Hepatocyte (in vitro differentiated cells): ENCODE measurements at regions not wholly inside any gene's neighbourhood (a gene's known extent, or its start where the extent isn't known, plus 50 kb on each side); places are given as distances from the start of the nearest gene placed in this dataset.

Source experiments
- DNase-seq: peaks from one replicate; pipeline ENCODE4 v3.0.0-alpha.2; 2016; ENCODE audit warnings: low spot score
- H2AFZ ChIP-seq: fragments of 200-600 bp; sonication (generic); 2 replicates; pipeline ENCODE4 v1.6.0; 2016; ENCODE audit warnings: antibody characterized with exemption, mild to moderate bottlenecking
- H3K27ac ChIP-seq: fragments of 200-600 bp; sonication (generic); 2 replicates; pipeline ENCODE4 v1.5.1; 2016; ENCODE audit warnings: mild to moderate bottlenecking
- H3K27me3 ChIP-seq: fragments of 200-600 bp; sonication (generic); 2 replicates; pipeline ENCODE4 v1.6.1; 2016
- H3K36me3 ChIP-seq: fragments of 200-600 bp; sonication (generic); replicated peaks from 2 replicates; pipeline ENCODE4 v1.5.1; 2016; ENCODE audit warnings: low read depth; ENCODE audit not compliant: insufficient read depth
- H3K4me1 ChIP-seq: fragments of 200-600 bp; sonication (generic); 2 replicates; pipeline ENCODE4 v1.5.1; 2016; ENCODE audit warnings: mild to moderate bottlenecking, moderate library complexity; ENCODE audit not compliant: insufficient read depth
- H3K4me2 ChIP-seq: fragments of 200-600 bp; sonication (generic); 2 replicates; pipeline ENCODE4 v1.6.0; 2016
- H3K4me3 ChIP-seq: fragments of 200-600 bp; sonication (generic); 2 replicates; pipeline ENCODE4 v1.5.1; 2016; ENCODE audit warnings: mild to moderate bottlenecking
- H3K79me2 ChIP-seq: fragments of 200-600 bp; sonication (generic); 2 replicates; pipeline ENCODE4 v1.6.0; 2017; ENCODE audit warnings: mild to moderate bottlenecking
- H3K9me2 ChIP-seq: fragments of 200-600 bp; sonication (generic); replicated peaks from 2 replicates; pipeline ENCODE4 v1.6.0; 2017; ENCODE audit warnings: mild to moderate bottlenecking; ENCODE audit not compliant: insufficient read depth
- H3K9me3 ChIP-seq: fragments of 200-600 bp; sonication (generic); 2 replicates; pipeline ENCODE4 v1.5.1; 2016; ENCODE audit warnings: low read depth, mild to moderate bottlenecking
- H4K20me1 ChIP-seq: fragments of 200-600 bp; sonication (generic); 2 replicates; pipeline ENCODE4 v1.6.0; 2016; ENCODE audit warnings: mild to moderate bottlenecking; ENCODE audit not compliant: insufficient read depth, poor library complexity, severe bottlenecking
- EZH2 ChIP-seq: fragments of 200-600 bp; sonication (generic); IDR thresholded peaks from 2 replicates; pipeline ENCODE4 v1.6.1; 2016; ENCODE audit warnings: antibody characterized with exemption, mild to moderate bottlenecking, borderline replicate concordance
- EZH2phosphoT487 ChIP-seq: fragments of 200-600 bp; sonication (generic); IDR thresholded peaks from one replicate; pipeline ENCODE4 v1.6.1; 2018; ENCODE audit warnings: antibody characterized with exemption, mild to moderate bottlenecking, low read depth, moderate library complexity; ENCODE audit not compliant: unreplicated experiment, severe bottlenecking
- WGBS: methylation state at CpG from one replicate; pipeline ENCODE4 v1.1.6; 2016; ENCODE audit warnings: low lambda C conversion rate; ENCODE audit errors: missing lambda C conversion rate; 5-methylcytosine and 5-hydroxymethylcytosine counted together
- TF ChIP-seq, protein P1 (sequence below): fragments of 200-600 bp; sonication (generic); IDR thresholded peaks from 2 replicates; pipeline ENCODE4 v1.5.1; 2016; ENCODE audit warnings: antibody characterized with exemption, mild to moderate bottlenecking; ENCODE audit not compliant: poor library complexity

DNA sequence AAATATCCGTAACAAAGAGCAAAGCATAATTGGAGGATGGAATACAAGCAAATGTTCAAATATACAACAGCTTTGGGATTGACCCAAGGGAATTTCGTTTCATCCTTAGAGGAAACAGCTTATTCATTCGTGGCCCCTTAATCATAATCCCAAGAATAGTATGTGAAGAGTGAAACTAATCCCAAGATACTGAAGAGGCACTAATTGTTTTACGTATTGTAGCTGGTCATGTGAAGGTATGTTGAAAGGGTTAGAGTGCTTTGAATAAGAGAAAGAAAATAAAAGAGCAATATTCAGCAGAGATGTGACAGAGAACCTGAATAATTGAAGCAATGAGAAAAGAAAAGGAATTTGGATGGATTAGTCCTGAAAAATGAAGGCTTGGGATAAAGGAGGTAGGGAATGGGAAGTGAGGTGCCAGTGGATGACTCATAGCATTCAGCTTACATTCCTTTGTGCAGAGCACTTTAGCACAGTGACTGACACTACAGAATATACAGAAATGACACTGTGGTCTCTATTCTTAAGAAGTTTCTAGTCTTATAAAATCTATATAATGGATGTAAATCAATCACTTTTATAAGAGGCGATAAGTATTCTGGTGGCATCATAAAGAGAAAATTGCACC lies 221.9 kb downstream of the TLR4 start:
- WGBS, result 66% methylated on average over 5 of the region's 5 CpGs
- H4K20me1 ChIP-seq, result no peaks in the 10 kb centered on the region
- H3K27me3 ChIP-seq, result no peaks in the 10 kb centered on the region
- H3K4me3 ChIP-seq, result no peak overlapping the region
- TF ChIP-seq, protein P1, sequence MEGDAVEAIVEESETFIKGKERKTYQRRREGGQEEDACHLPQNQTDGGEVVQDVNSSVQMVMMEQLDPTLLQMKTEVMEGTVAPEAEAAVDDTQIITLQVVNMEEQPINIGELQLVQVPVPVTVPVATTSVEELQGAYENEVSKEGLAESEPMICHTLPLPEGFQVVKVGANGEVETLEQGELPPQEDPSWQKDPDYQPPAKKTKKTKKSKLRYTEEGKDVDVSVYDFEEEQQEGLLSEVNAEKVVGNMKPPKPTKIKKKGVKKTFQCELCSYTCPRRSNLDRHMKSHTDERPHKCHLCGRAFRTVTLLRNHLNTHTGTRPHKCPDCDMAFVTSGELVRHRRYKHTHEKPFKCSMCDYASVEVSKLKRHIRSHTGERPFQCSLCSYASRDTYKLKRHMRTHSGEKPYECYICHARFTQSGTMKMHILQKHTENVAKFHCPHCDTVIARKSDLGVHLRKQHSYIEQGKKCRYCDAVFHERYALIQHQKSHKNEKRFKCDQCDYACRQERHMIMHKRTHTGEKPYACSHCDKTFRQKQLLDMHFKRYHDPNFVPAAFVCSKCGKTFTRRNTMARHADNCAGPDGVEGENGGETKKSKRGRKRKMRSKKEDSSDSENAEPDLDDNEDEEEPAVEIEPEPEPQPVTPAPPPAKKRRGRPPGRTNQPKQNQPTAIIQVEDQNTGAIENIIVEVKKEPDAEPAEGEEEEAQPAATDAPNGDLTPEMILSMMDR, result no peak
- no peak for TF ChIP-seq EZH2phosphoT487
- TF ChIP-seq EZH2, result no peak
- H3K9me3 ChIP-seq, result no peaks in the 10 kb centered on the region
- no peak for DNase-seq
- no peaks in the 10 kb centered on the region for H3K9me2 ChIP-seq
- no peak overlapping the region for H3K27ac ChIP-seq
- no peaks in the 10 kb centered on the region for H3K36me3 ChIP-seq
- H3K4me2 ChIP-seq, result no peak overlapping the region
- no peak overlapping the region for H2AFZ ChIP-seq
- no peaks in the 10 kb centered on the region for H3K79me2 ChIP-seq
- no peaks in the 10 kb centered on the region for H3K4me1 ChIP-seq

- Histone ChIP-seq H3K36me3 (no peaks in the 10 kb centered on the region), H3K79me2 (no peaks in the 10 kb centered on the region), H3K4me3 (no peak overlapping the region), H3K9me2 (no peaks in the 10 kb centered on the region), H4K20me1 (no peaks in the 10 kb centered on the region), H3K4me1 (no peaks in the 10 kb centered on the region), H3K9me3 (no peaks in the 10 kb centered on the region), H2AFZ (no peak overlapping the region), H3K4me2 (no peak overlapping the region), H3K27me3 (no peaks in the 10 kb centered on the region), H3K27ac (no peak overlapping the region)
- TF ChIP-seq EZH2phosphoT487 (no peak), EZH2 (no peak)
- TF ChIP-seq, protein P1, result no peak
- 42% methylated on average over 3 of the region's 3 CpGs for WGBS
- no peak for DNase-seq
These were observed 223.2 kb downstream of the TLR4 start for GRCh38 chr9:117927354-117927753.

GRCh38 chr9:117929868-117930267 lies 225.7 kb downstream of the TLR4 start:
- no peak overlapping the region for H3K4me3 ChIP-seq
- no peaks in the 10 kb centered on the region for H3K27me3 ChIP-seq
- no peaks in the 10 kb centered on the region for H4K20me1 ChIP-seq
- H3K79me2 ChIP-seq, result no peaks in the 10 kb centered on the region
- no peak for DNase-seq
- no peak overlapping the region for H3K27ac ChIP-seq
- H2AFZ ChIP-seq, result no peak overlapping the region
- 38% methylated on average over 1 of the region's 1 CpG for WGBS
- H3K9me3 ChIP-seq, result no peaks in the 10 kb centered on the region
- no peak overlapping the region for H3K4me2 ChIP-seq
- no peaks in the 10 kb centered on the region for H3K36me3 ChIP-seq
- H3K9me2 ChIP-seq, result no peaks in the 10 kb centered on the region
- no peaks in the 10 kb centered on the region for H3K4me1 ChIP-seq
- TF ChIP-seq, protein P1, result no peak
- TF ChIP-seq EZH2phosphoT487 (no peak), EZH2 (no peak)

DNA sequence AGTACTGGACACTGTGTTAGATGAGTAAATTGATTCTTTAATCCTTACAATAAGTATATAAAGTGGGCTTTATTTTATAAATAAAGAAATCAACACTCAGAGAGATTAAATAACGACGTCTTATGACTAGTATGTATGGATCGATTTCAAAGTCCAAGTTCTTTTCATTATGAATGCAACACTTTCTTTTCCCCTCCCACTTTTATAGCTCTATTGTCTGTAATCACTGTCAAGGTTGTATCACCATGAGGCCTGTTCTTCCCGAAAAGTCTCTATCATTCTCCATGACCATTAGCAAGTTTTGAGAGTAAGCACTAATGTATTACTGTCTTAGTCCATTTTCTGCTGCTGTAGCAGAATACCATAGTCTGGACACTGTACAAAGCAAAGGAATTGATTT lies 228.4 kb downstream of the TLR4 start:
- Histone ChIP-seq H3K27ac (no peak overlapping the region), H3K36me3 (no peaks in the 10 kb centered on the region)
- 95% methylated on average over 4 of the region's 4 CpGs for WGBS

More for the DNA sequence above, 228.4 kb downstream of the TLR4 start:
- Histone ChIP-seq H3K79me2 (no peaks in the 10 kb centered on the region), H3K9me2 (no peaks in the 10 kb centered on the region), H4K20me1 (no peaks in the 10 kb centered on the region), H2AFZ (no peak overlapping the region), H3K27me3 (no peaks in the 10 kb centered on the region), H3K9me3 (no peaks in the 10 kb centered on the region), H3K4me3 (no peak overlapping the region), H3K4me2 (no peak overlapping the region), H3K4me1 (no peaks in the 10 kb centered on the region)
- DNase-seq, result no peak
- TF ChIP-seq, protein P1, result no peak
- TF ChIP-seq EZH2phosphoT487 (no peak), EZH2 (no peak)
